HepG2 (cell line): ENCODE measurements at regions not wholly inside any gene's neighbourhood (a gene's known extent, or its start where the extent isn't known, plus 50 kb on each side); places are given as distances from the start of the nearest gene placed in this dataset.
A peak's percentile ranks its signal among the peaks of the same experiment; 100 is the strongest.

Experiments used
- CAMTA2 ChIP-seq: sonication (generic); formaldehyde crosslinking; IDR thresholded peaks from 2 replicates; pipeline ENCODE4 v1.4.0; 2020; ENCODE audit warnings: mild to moderate bottlenecking, missing genetic modification reagents, borderline replicate concordance
- DBP ChIP-seq: sonication (generic); formaldehyde crosslinking; IDR thresholded peaks from 2 replicates; pipeline ENCODE4 v1.4.0; 2020; ENCODE audit warnings: missing genetic modification reagents; ENCODE audit errors: not compliant biosample characterization
- E2F2 ChIP-seq: sonication (generic); formaldehyde crosslinking; IDR thresholded peaks from 2 replicates; pipeline ENCODE4 v1.4.0; 2020; ENCODE audit warnings: missing genetic modification reagents, borderline replicate concordance
- MIER2 ChIP-seq: IDR thresholded peaks from 2 replicates; pipeline ENCODE4 v1.6.1; 2016; ENCODE audit warnings: missing biosample characterization, missing genetic modification reagents
- NFKB2 ChIP-seq: sonication (generic); formaldehyde crosslinking; IDR thresholded peaks from 2 replicates; pipeline ENCODE4 v1.4.0; 2020; ENCODE audit warnings: missing genetic modification reagents, borderline replicate concordance
- NR2F2 ChIP-seq: IDR thresholded peaks from 2 replicates; pipeline ENCODE4 v1.6.1; 2012; ENCODE audit warnings: low read depth, inconsistent platforms, borderline replicate concordance
- PPARG ChIP-seq: conservative IDR thresholded peaks from 2 replicates; pipeline ENCODE4 v1.6.1; 2016; ENCODE audit warnings: missing biosample characterization, missing genetic modification reagents
- PRPF4 ChIP-seq: fragments of 200-400 bp; formaldehyde crosslinking; IDR thresholded peaks from 2 replicates; pipeline ENCODE4 v1.6.1; 2016; ENCODE audit warnings: low read length, low read depth; ENCODE audit not compliant: poor library complexity, severe bottlenecking
- SOX6 ChIP-seq, 2 experiments: fragments of 450-650 bp in 1 of 2; sonication (generic) in 1 of 2; formaldehyde crosslinking in 1 of 2; IDR thresholded peaks; 2 replicates each; pipeline versions ENCODE4 v1.4.0 to v1.6.1; 2017 to 2020; ENCODE audit warnings: antibody characterized with exemption in 1 of 2, mild to moderate bottlenecking in 1 of 2, missing genetic modification reagents in 1 of 2
- TIGD3 ChIP-seq: sonication (generic); formaldehyde crosslinking; IDR thresholded peaks from 2 replicates; pipeline ENCODE4 v1.5.1; 2020; ENCODE audit warnings: mild to moderate bottlenecking, missing genetic modification reagents, borderline replicate concordance
- ZFP36L2 ChIP-seq: sonication (generic); formaldehyde crosslinking; IDR thresholded peaks from 2 replicates; pipeline ENCODE4 v1.4.0; 2020; ENCODE audit warnings: missing genetic modification reagents
- ZFY ChIP-seq: sonication (generic); formaldehyde crosslinking; IDR thresholded peaks from 2 replicates; pipeline ENCODE4 v1.4.0; 2020; ENCODE audit warnings: missing genetic modification reagents
- ZNF230 ChIP-seq: sonication (generic); formaldehyde crosslinking; IDR thresholded peaks from 2 replicates; pipeline ENCODE4 v1.4.0; 2020; ENCODE audit warnings: mild to moderate bottlenecking, missing genetic modification reagents
- ZNF850 ChIP-seq: sonication (generic); formaldehyde crosslinking; conservative IDR thresholded peaks from 2 replicates; pipeline ENCODE4 v1.9.0; 2021; ENCODE audit warnings: mild to moderate bottlenecking, missing genetic modification reagents
- TF ChIP-seq, protein P1 (sequence below): IDR thresholded peaks from 2 replicates; pipeline ENCODE4 v1.6.1; 2018; ENCODE audit warnings: missing genetic modification reagents, mild to moderate bottlenecking, missing compliant biosample characterization
- TF ChIP-seq, protein P2 (sequence below): sonication (generic); formaldehyde crosslinking; IDR thresholded peaks from 2 replicates; pipeline ENCODE4 v1.8.1; 2023; ENCODE audit warnings: mild to moderate bottlenecking, missing genetic modification reagents
- TF ChIP-seq, protein P3 (sequence below): sonication (generic); formaldehyde crosslinking; IDR thresholded peaks from 2 replicates; pipeline ENCODE4 v1.5.0; 2020; ENCODE audit warnings: missing genetic modification reagents, mild to moderate bottlenecking, borderline replicate concordance
- TF ChIP-seq, protein P4 (sequence below): sonication (generic); formaldehyde crosslinking; IDR thresholded peaks from 2 replicates; pipeline ENCODE4 v1.4.0; 2020; ENCODE audit warnings: missing genetic modification reagents

DNA sequence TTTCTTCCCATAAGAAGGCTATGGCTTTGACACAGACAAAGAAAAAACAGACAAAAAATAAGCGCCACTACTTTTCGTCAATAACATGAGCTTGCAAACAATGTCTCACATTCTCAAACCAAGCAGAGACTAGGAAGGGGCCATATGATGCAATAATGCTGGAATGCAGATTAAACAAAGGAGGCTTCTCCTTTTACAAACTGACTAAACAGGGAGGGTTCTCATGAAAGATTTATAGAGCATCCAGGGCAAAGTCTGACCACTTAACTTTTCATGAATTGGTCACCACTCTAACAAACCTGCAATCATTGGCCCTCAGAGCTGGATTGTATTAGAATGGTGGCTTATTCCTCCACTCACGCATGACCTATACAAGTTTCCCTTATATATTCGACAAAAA, 663.3 kb upstream of the CHAC2 start (continued):
- no peak for TF ChIP-seq ZFP36L2 (CRISPR knock-in tag)
- TF ChIP-seq CAMTA2 (CRISPR knock-in tag): no peak
- TF ChIP-seq TIGD3 (CRISPR knock-in tag): no peak
- TF ChIP-seq, protein P1, sequence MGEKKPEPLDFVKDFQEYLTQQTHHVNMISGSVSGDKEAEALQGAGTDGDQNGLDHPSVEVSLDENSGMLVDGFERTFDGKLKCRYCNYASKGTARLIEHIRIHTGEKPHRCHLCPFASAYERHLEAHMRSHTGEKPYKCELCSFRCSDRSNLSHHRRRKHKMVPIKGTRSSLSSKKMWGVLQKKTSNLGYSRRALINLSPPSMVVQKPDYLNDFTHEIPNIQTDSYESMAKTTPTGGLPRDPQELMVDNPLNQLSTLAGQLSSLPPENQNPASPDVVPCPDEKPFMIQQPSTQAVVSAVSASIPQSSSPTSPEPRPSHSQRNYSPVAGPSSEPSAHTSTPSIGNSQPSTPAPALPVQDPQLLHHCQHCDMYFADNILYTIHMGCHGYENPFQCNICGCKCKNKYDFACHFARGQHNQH (CRISPR knock-in tag): no peak
- TF ChIP-seq, protein P2, sequence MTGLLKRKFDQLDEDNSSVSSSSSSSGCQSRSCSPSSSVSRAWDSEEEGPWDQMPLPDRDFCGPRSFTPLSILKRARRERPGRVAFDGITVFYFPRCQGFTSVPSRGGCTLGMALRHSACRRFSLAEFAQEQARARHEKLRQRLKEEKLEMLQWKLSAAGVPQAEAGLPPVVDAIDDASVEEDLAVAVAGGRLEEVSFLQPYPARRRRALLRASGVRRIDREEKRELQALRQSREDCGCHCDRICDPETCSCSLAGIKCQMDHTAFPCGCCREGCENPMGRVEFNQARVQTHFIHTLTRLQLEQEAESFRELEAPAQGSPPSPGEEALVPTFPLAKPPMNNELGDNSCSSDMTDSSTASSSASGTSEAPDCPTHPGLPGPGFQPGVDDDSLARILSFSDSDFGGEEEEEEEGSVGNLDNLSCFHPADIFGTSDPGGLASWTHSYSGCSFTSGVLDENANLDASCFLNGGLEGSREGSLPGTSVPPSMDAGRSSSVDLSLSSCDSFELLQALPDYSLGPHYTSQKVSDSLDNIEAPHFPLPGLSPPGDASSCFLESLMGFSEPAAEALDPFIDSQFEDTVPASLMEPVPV (CRISPR knock-in tag): no peak
- TF ChIP-seq PRPF4: no peak
- no peak for TF ChIP-seq ZNF850
- no peak for TF ChIP-seq SOX6 (IDR thresholded peaks at IDR 0.05)
- peak; percentile 98 for TF ChIP-seq SOX6 (CRISPR knock-in tag; IDR thresholded peaks at IDR 0.05)
- TF ChIP-seq, protein P3, sequence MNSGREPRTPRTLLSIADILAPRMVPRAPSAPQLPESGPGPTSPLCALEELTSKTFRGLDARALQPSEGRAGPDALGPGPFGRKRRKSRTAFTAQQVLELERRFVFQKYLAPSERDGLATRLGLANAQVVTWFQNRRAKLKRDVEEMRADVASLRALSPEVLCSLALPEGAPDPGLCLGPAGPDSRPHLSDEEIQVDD: no peak
- TF ChIP-seq PPARG (CRISPR knock-in tag): no peak
- no peak for TF ChIP-seq NR2F2
- TF ChIP-seq ZFY (CRISPR knock-in tag): no peak
- TF ChIP-seq E2F2 (CRISPR knock-in tag): no peak
- TF ChIP-seq DBP (CRISPR knock-in tag): no peak
- TF ChIP-seq ZNF230: no peak
- TF ChIP-seq NFKB2: no peak
- TF ChIP-seq, protein P4, sequence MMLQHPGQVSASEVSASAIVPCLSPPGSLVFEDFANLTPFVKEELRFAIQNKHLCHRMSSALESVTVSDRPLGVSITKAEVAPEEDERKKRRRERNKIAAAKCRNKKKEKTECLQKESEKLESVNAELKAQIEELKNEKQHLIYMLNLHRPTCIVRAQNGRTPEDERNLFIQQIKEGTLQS (CRISPR knock-in tag): peak; percentile 85
- peak; percentile 43; the same call in 1 of the 2 replicates for TF ChIP-seq MIER2 (CRISPR knock-in tag)
